ENCODE measurements at regions not wholly inside any gene's neighbourhood (a gene's known extent, or its start where the extent isn't known, plus 50 kb on each side); places are given as distances from the start of the nearest gene placed in this dataset.

GRCh38 chr3:31465999-31466398 is 66.7 kb upstream of the STT3B start:
- Histone ChIP-seq H3K36me3 (ENCODE audit: control insufficient read depth, insufficient read depth, low read length) (no peaks in the 10 kb centered on the region), H3K27me3 (replicated peaks; ENCODE audit: control insufficient read depth, insufficient read depth, low read length) (no peaks in the 10 kb centered on the region), H3K4me3 (replicated peaks; ENCODE audit: low read depth, low read length) (no peak overlapping the region)
- no peak for DNase-seq (ENCODE audit: extremely low read depth, insufficient read length)
- no peak for TF ChIP-seq CTCF (IDR thresholded peaks at IDR 0.05; ENCODE audit: insufficient read depth, low read length, poor library complexity, severe bottlenecking)

- no peaks in the 10 kb centered on the region for H3K36me3 ChIP-seq (ENCODE audit: control insufficient read depth, insufficient read depth, low read length)
- no peak for DNase-seq (ENCODE audit: extremely low read depth, insufficient read length)
- no peak for TF ChIP-seq CTCF (IDR thresholded peaks at IDR 0.05; ENCODE audit: insufficient read depth, low read length, poor library complexity, severe bottlenecking)
- no peaks in the 10 kb centered on the region for H3K27me3 ChIP-seq (replicated peaks; ENCODE audit: control insufficient read depth, insufficient read depth, low read length)
- H3K4me3 ChIP-seq (replicated peaks; ENCODE audit: low read depth, low read length), result no peak overlapping the region
Measured at GRCh38 chr3:31466866-31467265, 65.9 kb upstream of the STT3B start.

GRCh38 chr3:31468433-31468832 is 64.3 kb upstream of the STT3B start:
- no peak for TF ChIP-seq CTCF (IDR thresholded peaks at IDR 0.05; ENCODE audit: insufficient read depth, low read length, poor library complexity, severe bottlenecking)
- no peaks in the 10 kb centered on the region for H3K36me3 ChIP-seq (ENCODE audit: control insufficient read depth, insufficient read depth, low read length)
- no peak for DNase-seq (ENCODE audit: extremely low read depth, insufficient read length)

GRCh38 chr3:31469385-31469784 is 63.3 kb upstream of the STT3B start:
- no peak for TF ChIP-seq CTCF (IDR thresholded peaks at IDR 0.05; ENCODE audit: insufficient read depth, low read length, poor library complexity, severe bottlenecking)
- Histone ChIP-seq H3K27me3 (replicated peaks; ENCODE audit: control insufficient read depth, insufficient read depth, low read length) (no peaks in the 10 kb centered on the region), H3K4me3 (replicated peaks; ENCODE audit: low read depth, low read length) (no peak overlapping the region), H3K36me3 (ENCODE audit: control insufficient read depth, insufficient read depth, low read length) (no peaks in the 10 kb centered on the region)
- no peak for DNase-seq (ENCODE audit: extremely low read depth, insufficient read length)

More at GRCh38 chr3:31468433-31468832, 64.3 kb upstream of the STT3B start:
- H3K27me3 ChIP-seq (replicated peaks; ENCODE audit: control insufficient read depth, insufficient read depth, low read length), result no peaks in the 10 kb centered on the region
- H3K4me3 ChIP-seq (replicated peaks; ENCODE audit: low read depth, low read length), result no peak overlapping the region

- H3K27me3 ChIP-seq (replicated peaks; ENCODE audit: control insufficient read depth, insufficient read depth, low read length), result no peaks in the 10 kb centered on the region
- no peak for DNase-seq (ENCODE audit: extremely low read depth, insufficient read length)
- no peak for TF ChIP-seq CTCF (IDR thresholded peaks at IDR 0.05; ENCODE audit: insufficient read depth, low read length, poor library complexity, severe bottlenecking)
- no peak overlapping the region for H3K4me3 ChIP-seq (replicated peaks; ENCODE audit: low read depth, low read length)
- H3K36me3 ChIP-seq (ENCODE audit: control insufficient read depth, insufficient read depth, low read length), result no peaks in the 10 kb centered on the region
Measured at GRCh38 chr3:31472479-31473390, 60.0 kb upstream of the STT3B start.
